BE2C (cell line): ENCODE measurements at regions not wholly inside any gene's neighbourhood (a gene's known extent, or its start where the extent isn't known, plus 50 kb on each side); places are given as distances from the start of the nearest gene placed in this dataset.

ENCODE experiments used
- DNase-seq: peaks from one replicate; pipeline ENCODE4 v3.0.0-alpha.2; 2020
- H3K27me3 ChIP-seq: fragments of 250-450 bp; sonication (Bioruptor Pico); 2 replicates; pipeline ENCODE4 v1.5.1; 2020; ENCODE audit warnings: mild to moderate bottlenecking
- H3K36me3 ChIP-seq: fragments of 250-450 bp; sonication (Bioruptor Pico); 2 replicates; pipeline ENCODE4 v1.5.1; 2020; ENCODE audit warnings: mild to moderate bottlenecking
- H3K4me1 ChIP-seq: fragments of 250-450 bp; sonication (Bioruptor Pico); 2 replicates; pipeline ENCODE4 v1.5.1; 2020
- H3K4me3 ChIP-seq: 2 replicates; pipeline ENCODE4 v1.5.1; 2011; ENCODE audit warnings: low read depth, low read length
- H3K9me3 ChIP-seq: fragments of 250-450 bp; sonication (Bioruptor Pico); 2 replicates; pipeline ENCODE4 v1.5.1; 2020
- TF ChIP-seq, protein P1 (sequence below): IDR thresholded peaks from 2 replicates; pipeline ENCODE4 v1.5.1; 2012; ENCODE audit warnings: mild to moderate bottlenecking, low read depth, low read length

DNA sequence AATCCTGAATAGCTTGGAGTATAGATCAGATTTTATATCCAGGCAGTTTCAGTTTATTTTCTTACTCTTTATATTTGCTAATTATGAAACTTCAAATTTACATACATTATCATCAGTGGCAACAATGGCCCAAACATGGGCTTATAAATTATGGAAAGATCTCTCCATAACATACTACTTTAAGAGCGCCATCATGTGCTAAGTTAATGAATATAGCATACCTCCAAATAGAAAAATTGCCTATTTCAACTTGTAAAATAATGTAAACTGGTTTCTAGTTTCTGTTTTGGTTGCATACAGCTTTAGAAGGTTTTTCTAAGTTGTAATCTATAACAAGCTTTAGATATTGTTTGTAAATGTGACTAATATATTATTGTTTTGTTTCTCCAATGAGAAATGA lies 531.3 kb upstream of the UBE2E2 start:
- H3K4me3 ChIP-seq: no peak overlapping the region
- no peaks in the 10 kb centered on the region for H3K27me3 ChIP-seq
- DNase-seq: no peak
- no peaks in the 10 kb centered on the region for H3K36me3 ChIP-seq
- TF ChIP-seq, protein P1, sequence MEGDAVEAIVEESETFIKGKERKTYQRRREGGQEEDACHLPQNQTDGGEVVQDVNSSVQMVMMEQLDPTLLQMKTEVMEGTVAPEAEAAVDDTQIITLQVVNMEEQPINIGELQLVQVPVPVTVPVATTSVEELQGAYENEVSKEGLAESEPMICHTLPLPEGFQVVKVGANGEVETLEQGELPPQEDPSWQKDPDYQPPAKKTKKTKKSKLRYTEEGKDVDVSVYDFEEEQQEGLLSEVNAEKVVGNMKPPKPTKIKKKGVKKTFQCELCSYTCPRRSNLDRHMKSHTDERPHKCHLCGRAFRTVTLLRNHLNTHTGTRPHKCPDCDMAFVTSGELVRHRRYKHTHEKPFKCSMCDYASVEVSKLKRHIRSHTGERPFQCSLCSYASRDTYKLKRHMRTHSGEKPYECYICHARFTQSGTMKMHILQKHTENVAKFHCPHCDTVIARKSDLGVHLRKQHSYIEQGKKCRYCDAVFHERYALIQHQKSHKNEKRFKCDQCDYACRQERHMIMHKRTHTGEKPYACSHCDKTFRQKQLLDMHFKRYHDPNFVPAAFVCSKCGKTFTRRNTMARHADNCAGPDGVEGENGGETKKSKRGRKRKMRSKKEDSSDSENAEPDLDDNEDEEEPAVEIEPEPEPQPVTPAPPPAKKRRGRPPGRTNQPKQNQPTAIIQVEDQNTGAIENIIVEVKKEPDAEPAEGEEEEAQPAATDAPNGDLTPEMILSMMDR: no peak
- no peaks in the 10 kb centered on the region for H3K4me1 ChIP-seq
- H3K9me3 ChIP-seq: no peaks in the 10 kb centered on the region

DNA sequence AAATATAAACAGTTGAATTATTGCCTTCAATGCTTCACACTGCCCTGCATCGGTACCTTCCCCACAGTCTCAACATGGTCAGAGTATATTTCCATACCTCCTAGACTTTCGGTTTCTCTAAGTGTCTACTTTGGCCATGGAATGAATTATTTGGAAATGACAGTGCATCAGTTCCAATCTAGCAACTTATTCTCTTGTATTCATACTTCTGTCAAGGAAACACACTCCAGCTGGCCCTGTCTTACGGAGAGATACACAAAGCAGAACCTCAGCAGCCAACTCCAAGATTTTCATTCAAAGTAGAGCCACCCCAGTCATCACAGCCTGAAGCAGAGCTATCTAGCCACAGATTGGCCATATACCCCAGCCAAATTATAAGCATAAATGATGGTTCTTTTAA lies 518.4 kb upstream of the UBE2E2 start:
- Histone ChIP-seq H3K27me3 (no peaks in the 10 kb centered on the region), H3K36me3 (no peaks in the 10 kb centered on the region), H3K4me1 (no peaks in the 10 kb centered on the region), H3K9me3 (no peaks in the 10 kb centered on the region), H3K4me3 (no peak overlapping the region)
- DNase-seq: no peak
- TF ChIP-seq, protein P1: no peak

DNA sequence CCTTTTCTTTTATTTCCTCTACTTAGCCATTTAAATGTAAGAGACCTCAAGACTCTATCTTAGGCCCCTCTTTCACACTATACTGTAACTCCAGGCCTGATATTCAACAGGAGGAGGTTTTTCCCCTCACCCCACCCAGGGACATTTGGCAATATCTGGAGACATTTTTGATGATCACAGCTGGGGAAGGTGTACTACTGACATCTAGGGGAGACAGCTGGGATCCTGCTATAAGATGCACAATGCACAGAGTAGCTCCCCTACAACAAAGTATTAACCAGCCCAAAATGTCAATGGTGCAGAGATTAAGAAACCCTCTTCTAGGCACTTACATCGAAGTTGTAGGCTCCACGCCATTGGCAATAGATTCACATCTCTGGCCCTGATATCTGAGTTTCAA lies 517.5 kb upstream of the UBE2E2 start:
- Histone ChIP-seq H3K4me1 (no peaks in the 10 kb centered on the region), H3K4me3 (no peak overlapping the region), H3K9me3 (no peaks in the 10 kb centered on the region), H3K36me3 (no peaks in the 10 kb centered on the region), H3K27me3 (no peaks in the 10 kb centered on the region)
- TF ChIP-seq, protein P1: no peak
- no peak for DNase-seq

DNA sequence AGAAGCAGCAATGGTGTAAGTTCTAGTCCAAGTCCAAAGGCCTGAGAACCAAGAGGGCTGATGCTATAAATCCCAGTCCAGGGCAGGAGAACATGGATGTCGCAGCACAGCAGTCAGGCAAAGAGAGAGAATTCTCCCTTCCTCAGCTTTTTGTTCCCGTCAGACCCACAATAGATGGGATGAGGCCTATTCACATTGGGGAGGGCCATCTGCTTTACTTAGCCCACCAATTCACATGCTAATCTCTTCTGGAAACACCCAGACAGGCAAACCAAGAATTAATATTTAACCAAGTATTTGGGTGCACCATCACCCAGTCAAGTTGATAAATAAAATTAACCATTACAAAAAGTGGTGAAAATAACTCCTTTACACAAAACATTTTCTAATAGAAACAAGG lies 511.7 kb upstream of the UBE2E2 start:
- no peak for DNase-seq
- TF ChIP-seq, protein P1: no peak
- no peak overlapping the region for H3K4me3 ChIP-seq

DNA sequence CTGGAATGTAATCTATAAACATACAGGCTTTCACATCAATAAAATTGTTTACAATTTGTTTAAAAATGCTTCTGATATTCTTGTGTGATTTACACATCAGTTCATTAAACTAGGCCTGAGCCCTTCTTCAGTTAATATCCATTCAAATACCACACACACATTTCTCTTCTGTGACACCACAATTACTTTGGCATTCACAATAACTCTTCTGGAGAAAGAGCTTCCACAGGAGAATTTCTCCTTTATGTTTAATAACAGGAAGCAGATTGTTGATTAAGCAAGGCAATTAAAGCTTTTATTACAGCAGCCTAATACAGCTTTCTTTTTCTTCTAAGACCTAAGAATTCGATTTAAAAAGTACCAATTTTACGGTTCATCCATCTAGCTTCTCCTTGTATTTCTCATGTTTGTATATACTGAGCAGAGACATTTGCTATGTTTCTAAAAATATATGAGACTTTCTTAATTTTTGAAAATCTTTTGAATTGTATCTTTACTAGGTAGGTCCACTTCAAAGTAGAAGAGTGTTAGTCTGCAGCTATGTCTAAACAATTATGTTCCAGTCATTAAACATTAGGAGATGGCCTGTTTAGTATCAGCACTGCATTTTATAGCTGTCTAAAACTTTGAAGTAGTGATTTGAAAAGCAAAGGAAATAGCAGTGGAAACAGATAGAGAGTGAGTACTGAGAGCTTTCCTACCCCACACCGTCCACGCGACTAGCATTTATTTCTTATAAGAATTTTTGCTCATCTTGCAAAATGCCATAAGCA lies 511.1 kb upstream of the UBE2E2 start:
- no peak for DNase-seq
- H3K4me3 ChIP-seq: no peak overlapping the region
- H3K27me3 ChIP-seq: no peaks in the 10 kb centered on the region
- no peaks in the 10 kb centered on the region for H3K9me3 ChIP-seq
- H3K36me3 ChIP-seq: no peaks in the 10 kb centered on the region
- TF ChIP-seq, protein P1: no peak
- no peaks in the 10 kb centered on the region for H3K4me1 ChIP-seq

More for the DNA sequence above, 511.7 kb upstream of the UBE2E2 start:
- Histone ChIP-seq H3K27me3 (no peaks in the 10 kb centered on the region), H3K9me3 (no peaks in the 10 kb centered on the region), H3K36me3 (no peaks in the 10 kb centered on the region), H3K4me1 (no peaks in the 10 kb centered on the region)

DNA sequence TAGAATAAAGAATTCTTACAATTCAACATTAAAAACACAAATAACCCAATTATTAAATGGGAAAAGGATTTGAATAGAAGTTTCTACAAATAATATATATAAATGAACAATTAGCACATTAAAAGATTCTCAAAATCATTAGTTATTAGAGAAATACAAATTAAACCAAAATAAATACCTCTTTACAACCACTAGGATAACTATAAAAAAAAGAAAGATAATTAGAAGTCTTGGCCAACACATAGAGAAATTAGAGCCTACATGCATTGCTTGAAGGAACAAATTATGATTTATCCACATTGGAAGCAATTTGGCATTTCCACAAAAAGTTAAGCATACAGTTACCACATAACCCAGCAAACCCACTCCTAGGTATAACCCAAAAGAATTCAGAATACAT lies 502.3 kb upstream of the UBE2E2 start:
- Histone ChIP-seq H3K4me1 (no peaks in the 10 kb centered on the region), H3K27me3 (no peaks in the 10 kb centered on the region), H3K9me3 (no peaks in the 10 kb centered on the region), H3K36me3 (no peaks in the 10 kb centered on the region), H3K4me3 (no peak overlapping the region)
- no peak for DNase-seq
- TF ChIP-seq, protein P1: no peak
